CD4-positive, alpha-beta T cell treated with Interleukin-10 for 1 hour (primary cell): ENCODE measurements at regions not wholly inside any gene's neighbourhood (a gene's known extent, or its start where the extent isn't known, plus 50 kb on each side); places are given as distances from the start of the nearest gene placed in this dataset.

ENCODE experiments used
- DNase-seq: peaks from one replicate; pipeline ENCODE4 v3.0.0-alpha.2; 2020

GRCh38 chr13:40445557-40445990 lies 220.9 kb downstream of the FOXO1 start:
- DNase-seq, result no peak

DNA sequence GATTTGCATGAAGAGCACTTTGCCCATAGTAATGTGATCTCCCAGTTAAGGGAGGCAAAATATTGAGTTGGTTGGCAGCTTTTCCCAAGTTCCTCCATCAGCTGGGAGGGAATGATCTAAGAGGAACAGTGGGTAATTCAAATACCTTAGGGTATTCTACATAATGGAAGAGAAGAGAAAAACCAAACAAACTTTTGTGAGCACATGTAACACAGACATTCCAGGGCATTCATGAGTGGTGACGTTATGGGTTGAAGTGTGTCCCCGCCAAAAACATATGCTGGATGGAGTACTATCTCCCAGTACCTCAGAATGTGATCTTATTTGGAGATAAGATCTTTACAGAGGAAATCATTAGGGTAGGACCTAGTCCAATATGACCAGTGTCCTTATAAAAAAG lies 220.1 kb downstream of the FOXO1 start:
- DNase-seq, result no peak

DNA sequence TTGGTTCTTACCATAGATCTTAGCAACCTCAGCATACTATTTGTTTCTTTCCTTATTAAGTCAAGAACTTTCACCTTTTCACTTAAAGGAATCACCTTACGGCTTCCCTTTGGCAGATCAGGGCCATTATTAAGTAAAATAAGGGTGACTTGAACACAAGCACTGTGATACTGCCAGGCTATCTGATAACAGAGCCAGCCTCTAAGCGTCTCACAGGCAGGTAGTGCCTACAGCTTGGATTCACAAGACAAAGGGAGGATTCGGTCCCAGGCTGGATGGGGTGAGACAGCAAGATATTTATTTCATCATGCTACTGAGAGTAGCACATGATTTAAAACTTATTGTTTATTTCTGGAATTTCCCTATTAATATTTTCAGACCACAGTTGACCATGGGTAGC lies 218.6 kb downstream of the FOXO1 start:
- no peak for DNase-seq

DNA sequence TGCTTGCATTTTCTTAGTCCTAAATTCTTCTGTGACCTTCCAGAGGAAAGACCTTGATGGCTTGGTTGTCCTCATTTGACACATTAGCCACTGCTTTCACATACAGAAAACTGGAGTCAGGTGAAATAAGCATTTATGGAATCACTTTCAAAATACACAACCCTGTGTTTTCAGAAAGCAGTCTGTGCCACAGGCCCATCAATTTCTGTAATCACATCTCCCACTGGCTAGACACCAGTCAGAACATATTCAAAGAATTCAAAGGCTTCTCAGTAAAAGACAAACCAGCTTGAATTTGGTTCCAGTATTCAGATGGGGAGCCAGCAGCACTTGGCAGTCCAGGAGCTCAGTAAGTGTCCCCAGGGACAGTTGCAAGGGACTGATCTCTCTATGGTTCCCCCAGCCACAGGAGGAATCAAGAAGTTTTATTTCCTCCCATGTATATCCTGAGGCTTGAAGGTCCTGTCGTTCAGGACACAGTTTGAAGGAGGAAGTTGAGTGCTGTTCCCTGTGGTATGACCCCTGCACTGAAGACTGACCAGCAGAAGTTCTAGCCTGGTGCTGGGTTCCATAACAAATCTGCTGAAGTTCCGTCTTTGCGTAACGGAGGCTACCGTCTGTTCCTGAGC lies 214.3 kb downstream of the FOXO1 start:
- DNase-seq, result no peak

GRCh38 chr13:40452741-40453334 lies 213.6 kb downstream of the FOXO1 start:
- DNase-seq, result no peak

DNA sequence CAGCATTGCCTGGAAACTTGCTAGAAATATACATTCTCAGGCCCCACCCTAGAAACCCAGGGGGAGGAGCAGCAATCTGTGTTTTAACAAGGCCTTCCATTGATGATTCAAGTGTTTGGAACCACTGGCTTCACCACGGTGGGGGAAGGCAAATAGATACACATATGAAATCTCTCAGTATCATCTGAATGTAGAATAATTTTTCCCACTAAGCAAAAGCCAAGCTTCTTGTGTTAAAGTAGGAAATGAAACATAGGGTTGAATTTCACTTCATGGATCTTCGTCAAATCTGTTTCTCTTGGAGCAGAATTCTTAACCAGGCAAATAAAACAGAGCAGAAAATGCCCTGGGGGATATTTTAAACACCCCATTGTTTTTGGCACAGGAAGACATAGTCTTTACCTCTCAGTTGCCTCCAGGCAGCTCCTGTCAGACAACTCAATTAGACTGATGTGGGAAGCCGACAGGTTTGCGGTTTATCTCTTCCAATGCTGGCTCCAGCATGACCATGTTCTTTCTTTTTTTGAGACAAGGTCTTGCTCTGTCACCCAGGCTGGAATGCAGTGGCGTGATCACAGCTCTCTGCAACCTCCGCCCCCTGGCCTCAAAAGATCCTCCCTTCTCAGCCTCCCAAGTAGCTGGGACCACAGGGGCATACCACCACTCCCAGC lies 213.0 kb downstream of the FOXO1 start:
- DNase-seq, result no peak

DNA sequence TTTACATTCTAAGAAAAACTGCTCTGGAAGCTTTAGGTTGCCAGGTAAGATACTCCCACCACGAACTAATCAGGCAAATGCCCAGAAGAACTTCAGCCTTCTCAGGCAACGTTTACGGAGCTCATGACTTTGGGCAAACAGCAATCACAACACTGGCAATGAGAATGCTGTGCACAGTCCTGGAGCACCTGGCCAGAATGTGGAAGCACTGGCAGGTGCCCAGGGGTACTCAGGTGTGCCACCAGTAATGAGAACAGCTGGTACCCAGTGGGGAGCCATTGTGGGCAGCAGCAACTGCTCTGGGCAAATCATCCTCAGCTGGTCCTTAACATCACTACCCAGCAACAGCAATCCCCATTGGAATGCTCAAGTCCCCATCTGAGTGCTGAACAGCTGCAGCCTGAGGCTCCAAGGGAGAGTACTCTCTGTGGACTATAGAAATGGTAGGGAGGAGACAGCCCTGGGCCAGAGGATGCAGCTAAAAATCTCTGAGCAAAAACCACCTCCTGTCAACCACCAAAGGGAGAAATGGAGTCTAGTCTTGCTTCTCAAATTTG lies 210.0 kb downstream of the FOXO1 start:
- no peak for DNase-seq

GRCh38 chr13:40456979-40457553 lies 209.4 kb downstream of the FOXO1 start:
- no peak for DNase-seq

- DNase-seq, result no peak
Observed at GRCh38 chr13:40457929-40458719, 208.3 kb downstream of the FOXO1 start.

DNA sequence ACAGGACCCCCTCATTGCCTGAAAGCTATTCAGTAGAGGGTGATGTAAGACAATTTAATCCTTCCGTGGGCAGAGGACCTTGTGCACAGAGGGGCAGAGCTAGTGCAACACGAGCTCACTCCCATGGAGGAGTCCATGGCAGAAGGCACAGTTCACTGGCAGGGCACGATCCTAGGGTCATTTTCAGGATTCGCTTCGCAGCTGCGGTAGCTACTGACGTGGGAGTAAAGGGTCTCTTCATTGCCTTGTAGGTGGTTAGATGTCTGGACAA lies 207.8 kb downstream of the FOXO1 start:
- DNase-seq, result no peak

DNA sequence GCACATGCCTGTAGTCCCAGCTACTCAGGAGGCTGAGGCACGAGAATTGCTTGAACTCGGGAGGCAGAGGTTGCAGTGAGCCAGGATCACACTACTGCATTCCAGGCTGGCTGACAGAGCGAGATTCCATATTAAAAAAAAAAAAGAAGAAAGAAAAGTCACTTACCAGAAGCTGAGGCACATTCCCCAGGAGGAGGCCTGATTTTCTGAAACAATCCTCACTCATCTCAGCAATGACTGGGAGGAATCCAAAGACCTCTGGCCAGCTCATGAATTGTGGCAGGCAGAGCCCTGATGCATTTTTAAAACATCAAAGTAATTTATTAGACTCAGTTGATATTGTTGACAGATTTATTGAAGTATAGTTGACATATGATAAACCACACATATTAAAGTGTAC lies 206.3 kb downstream of the FOXO1 start:
- no peak for DNase-seq

DNA sequence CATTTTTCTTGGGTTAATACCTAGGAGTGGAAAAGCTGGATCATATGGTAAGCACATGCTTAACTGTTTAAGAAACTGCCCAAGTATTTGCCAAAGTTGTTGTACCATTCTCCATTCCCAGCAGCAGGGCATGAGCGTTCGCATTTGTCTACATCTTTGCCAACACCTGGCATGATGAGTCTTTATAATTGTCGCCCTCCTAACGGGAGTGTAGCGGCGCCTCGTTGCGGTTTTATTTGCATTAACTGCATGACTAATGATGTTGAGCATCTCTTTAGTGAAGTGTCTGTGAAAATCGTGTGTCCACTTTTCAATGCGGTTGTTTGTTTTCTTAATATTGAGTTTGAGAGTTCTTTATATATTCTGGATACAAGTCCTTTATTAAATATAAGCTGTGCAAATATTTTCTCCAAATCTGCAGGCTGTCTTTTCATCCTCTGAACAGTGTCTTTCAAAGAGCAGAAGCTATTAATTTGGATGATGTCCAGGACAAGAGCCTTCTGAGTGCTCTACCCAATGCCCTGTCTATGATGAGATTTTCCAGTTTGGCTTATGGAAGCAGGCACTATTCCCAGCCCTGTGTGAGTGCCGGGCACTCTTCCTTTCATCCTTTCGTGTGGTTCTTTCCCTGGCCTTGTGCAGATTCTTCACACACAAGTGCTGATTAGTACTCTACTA lies 202.0 kb downstream of the FOXO1 start:
- no peak for DNase-seq

GRCh38 chr13:40465015-40465390 lies 201.4 kb downstream of the FOXO1 start:
- no peak for DNase-seq

GRCh38 chr13:40466272-40466671 lies 200.2 kb downstream of the FOXO1 start:
- no peak for DNase-seq

- DNase-seq, result no peak
Observed at GRCh38 chr13:40468227-40468838, 198.1 kb downstream of the FOXO1 start.

GRCh38 chr13:40469581-40470310 lies 196.7 kb downstream of the FOXO1 start:
- no peak for DNase-seq

GRCh38 chr13:40470660-40471059 lies 195.8 kb downstream of the FOXO1 start:
- DNase-seq, result no peak

DNA sequence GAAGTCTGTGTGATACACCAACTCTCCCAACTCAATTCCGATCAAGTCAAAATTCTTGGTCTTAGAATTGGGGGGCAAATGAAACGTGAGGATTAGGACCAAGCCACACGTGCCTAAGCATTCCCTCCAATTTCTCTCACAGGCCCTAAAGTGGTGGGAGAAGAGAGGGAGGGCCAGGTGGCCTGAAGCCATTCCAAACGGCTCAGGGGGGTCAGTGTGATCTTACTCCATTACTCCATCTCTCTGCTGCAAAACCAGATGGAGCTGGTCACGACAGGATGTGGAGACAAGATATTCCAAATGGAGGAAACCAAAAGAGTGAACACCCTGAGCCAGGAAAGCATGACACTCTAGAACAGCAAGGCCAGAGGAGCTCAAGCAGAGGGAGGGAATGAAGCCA lies 195.4 kb downstream of the FOXO1 start:
- no peak for DNase-seq

DNA sequence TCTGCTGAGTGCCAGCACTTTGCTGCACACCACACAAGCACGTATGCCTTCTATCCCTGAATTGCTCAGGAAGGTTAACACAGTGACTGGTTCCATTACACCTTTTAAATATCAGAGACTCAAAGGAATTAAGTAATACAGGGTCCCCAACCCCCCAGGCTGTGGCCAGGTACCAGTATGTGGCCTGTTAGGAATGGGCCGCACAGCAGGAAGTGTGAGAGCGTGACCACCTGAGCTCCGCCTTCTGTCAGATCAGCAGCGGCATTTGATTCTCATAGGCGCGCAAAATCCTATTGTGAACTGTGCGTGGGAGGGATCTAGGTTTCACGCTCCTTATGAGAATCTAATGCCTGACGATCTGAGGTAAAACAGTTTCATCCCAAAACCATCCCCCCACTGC lies 194.5 kb downstream of the FOXO1 start:
- DNase-seq, result no peak

DNA sequence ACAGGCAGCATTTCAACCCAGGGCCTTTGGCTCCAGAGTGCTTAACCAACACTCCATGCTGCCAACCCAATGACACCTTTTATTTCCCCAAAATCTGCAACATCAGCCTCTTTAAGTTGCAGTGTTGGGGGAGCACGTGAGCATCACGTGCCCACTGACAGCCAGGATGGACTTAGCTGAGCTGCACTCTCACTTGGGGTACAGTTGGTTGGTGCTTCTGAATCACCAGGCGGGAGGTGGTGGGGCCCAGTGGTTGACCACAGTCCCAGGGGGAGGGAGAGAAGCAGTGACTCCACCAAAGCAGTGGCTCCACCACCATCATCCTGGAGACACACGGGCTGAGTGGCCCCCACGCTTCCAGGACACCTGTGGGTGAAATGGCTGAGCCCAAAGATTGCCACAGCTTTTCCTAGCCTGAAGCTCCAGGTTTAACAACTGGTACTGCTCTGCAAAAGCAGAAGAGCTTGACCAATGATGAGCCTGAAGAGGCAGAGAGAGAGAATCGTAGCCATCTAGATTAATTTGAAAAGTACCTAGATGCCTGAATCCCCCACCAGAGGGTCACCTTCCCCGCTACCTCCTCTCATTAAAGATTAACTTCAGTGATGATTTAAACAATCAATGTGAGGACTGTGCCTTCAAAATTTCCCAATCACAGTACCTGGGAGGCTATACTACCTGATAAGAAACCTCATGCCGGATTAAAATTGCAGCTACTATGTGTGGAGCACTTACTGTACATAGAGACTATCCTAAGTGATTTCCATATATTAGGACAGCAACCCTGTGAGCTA lies 193.8 kb downstream of the FOXO1 start:
- no peak for DNase-seq

DNA sequence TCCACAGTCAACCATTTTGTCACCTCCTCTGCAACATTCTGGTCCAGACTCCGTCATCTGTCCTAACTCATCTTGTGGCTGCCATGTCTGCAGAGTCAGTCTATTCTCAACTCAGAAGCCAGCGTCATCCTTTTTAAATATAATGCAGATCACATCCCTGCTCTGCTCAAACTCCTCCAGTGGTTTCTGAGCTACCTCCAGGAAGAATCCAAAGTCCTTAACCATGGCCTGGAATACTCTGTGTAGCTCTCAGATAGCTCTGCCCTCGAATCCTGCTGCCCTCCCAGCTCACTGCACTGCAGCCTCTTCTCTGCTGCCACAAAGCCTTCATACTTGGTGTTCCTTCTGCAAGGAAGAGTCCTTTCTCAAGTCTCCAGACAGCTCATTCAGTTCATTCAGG lies 190.8 kb downstream of the FOXO1 start:
- DNase-seq, result no peak
